ENCODE measurements at regions not wholly inside any gene's neighbourhood (a gene's known extent, or its start where the extent isn't known, plus 50 kb on each side); places are given as distances from the start of the nearest gene placed in this dataset.
"Not testable (repeated sequence)": the region's sequence is repeated elsewhere in the genome, so short reads cannot be mapped to it uniquely, and the experiment has no call there.

GRCh38 chr17:14518919-14519318 is 218.0 kb downstream of the HS3ST3B1 start:
- not testable (repeated sequence) for DNase-seq

- DNase-seq = no peak
Measured at GRCh38 chr17:14514973-14515372, 214.1 kb downstream of the HS3ST3B1 start.

- DNase-seq = no peak
Measured at GRCh38 chr17:14513835-14514234, 213.0 kb downstream of the HS3ST3B1 start.

- no peak for DNase-seq
Measured at GRCh38 chr17:14510136-14510535, 209.3 kb downstream of the HS3ST3B1 start.

GRCh38 chr17:14508156-14508555 is 207.3 kb downstream of the HS3ST3B1 start:
- DNase-seq = no peak

DNA sequence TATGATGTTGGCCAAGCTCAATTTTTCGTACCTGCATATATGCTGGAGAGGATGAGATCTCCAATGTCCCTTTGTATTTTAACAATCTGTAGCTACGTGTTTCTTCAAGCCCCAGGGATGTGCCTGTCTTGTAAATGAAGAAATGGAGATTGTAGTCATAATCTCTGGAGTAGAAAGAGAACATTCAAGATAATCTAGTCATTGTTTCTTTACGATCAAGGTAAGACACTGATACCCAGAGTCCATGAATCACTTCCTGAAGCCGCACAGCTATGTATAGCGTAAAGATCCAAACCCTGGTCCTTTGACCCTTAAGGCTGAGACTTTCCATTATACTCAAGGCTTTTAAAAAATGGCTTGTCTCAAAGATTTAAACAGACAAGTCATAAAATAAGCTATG is 205.5 kb downstream of the HS3ST3B1 start:
- no peak for DNase-seq

- no peak for DNase-seq
Measured at GRCh38 chr17:14505606-14506005, 204.7 kb downstream of the HS3ST3B1 start.

GRCh38 chr17:14499976-14500375 is 199.1 kb downstream of the HS3ST3B1 start:
- DNase-seq = no peak

DNA sequence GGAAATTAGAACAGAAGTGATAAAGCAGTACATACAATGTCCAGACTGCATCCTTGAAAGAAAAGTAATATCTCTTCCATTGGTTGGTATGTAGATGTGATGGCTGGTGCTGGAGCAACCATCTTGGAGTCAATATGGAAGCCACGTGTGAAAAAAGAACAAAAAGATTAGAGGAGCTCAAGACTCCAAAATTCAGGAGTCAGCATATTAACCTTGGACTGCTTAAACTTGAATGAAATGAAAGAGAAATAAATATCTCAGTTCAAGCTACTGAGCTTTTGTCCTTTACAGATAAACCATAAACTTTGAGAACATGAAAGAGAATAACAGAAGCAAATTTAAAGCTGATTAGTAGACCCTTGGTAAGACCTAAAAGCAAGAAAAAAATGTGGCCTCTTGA is 197.9 kb downstream of the HS3ST3B1 start:
- no peak for DNase-seq

GRCh38 chr17:14494161-14494560 is 193.3 kb downstream of the HS3ST3B1 start:
- no peak for DNase-seq

DNA sequence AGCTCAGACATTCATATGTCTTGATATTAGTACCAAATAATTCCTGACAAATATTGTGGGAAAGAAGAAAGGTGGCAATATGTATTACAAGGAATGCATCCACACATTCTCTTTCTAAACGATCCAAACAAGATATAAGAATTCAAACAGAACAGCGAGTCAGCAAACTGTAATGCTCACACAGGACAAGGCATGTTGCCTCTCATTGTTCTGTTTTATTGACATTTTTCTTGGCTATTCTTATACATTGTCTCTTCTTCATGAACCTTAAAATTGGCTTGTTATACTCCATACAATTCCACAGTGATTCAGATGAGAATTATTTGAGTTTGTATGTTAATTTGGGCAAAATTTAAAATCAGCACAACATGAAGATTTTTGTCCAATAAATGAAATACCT is 189.1 kb downstream of the HS3ST3B1 start:
- DNase-seq = no peak

GRCh38 chr17:14488958-14489550 is 188.2 kb downstream of the HS3ST3B1 start:
- DNase-seq = no peak

DNA sequence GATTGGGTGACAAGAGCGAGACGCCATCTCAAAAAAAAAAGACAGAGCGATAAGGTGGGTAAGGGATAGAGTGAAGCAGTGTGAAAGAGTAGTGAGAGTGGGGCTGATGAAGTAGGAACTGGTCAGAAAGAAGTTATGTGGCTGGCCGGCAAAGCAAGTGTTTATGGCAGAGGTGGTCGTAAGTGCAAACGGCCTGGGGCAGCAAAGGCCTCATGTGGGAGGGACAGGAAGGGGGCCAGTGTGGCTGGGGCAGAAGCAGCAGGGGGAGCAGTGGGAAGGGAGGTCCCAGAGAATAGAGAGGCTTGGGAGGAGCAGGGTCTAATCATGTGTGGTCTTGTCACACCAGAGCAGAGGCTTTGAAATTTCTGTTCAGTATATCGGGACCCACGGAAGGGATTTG is 186.2 kb downstream of the HS3ST3B1 start:
- DNase-seq = no peak

- DNase-seq = no peak
Measured at GRCh38 chr17:14482715-14483114, 181.8 kb downstream of the HS3ST3B1 start.

DNA sequence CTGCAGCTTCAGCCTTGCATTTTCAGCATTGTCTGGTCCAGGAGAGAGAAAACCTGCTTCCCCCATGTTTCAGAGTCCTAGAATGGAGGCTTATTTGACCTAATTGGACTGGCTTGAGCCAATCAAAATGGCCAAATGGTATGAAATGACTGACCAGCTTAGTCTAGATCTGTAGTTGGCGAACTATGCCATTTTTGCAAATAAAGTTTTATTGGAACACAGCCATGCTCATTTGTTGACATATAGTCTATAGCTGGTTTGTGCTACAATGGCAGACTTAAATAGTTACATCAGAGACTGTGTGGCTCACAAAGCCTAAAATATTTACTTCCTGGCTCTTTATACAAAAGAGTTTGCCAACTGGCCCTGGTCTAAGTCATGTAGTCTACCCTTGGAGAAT is 180.8 kb downstream of the HS3ST3B1 start:
- no peak for DNase-seq

DNA sequence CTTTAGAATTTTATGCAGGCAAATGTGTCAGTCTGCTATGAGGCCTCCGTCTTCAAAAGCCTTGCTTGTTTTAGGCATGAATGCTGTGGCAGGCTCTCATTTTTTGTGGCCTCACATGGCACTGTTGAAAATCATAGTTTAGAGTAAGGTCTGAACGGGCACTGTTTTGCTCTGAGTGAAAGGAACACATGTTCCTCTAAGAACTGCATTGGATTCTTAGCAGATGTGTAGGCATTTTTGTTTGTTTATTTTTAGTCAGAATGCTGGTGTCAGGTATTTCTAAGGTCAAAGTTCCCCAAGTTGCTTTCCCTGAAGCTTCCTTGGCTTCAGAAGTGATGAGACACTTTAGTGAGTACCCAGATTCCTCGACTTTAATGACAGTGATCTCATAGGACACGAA is 173.7 kb downstream of the HS3ST3B1 start:
- no peak for DNase-seq

GRCh38 chr17:14471052-14471451 is 170.2 kb downstream of the HS3ST3B1 start:
- no peak for DNase-seq

- DNase-seq = no peak
Measured at GRCh38 chr17:14470417-14470816, 169.5 kb downstream of the HS3ST3B1 start.

DNA sequence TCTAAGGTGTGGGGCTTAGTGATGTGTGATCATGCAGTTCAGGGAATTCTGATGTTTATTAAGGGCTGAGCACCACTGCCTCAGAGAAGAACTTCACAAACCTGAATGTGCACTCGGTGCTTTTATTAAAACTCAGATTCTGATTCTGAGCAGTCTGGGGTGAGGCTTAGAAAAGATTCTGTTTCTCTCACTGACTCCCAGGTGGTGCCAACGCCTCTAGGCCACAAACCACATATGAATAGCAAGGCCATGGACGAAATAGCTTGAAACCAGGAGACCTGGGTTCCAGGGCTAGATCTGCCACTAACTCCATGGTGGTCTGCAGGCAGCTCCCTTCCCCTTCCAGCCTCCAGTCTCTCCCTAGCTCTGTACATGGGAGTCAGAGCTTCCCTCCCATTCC is 169.1 kb downstream of the HS3ST3B1 start:
- DNase-seq = no peak

GRCh38 chr17:14468858-14469257 is 168.0 kb downstream of the HS3ST3B1 start:
- DNase-seq = no peak

- no peak for DNase-seq
Measured at GRCh38 chr17:14461227-14461548, 160.3 kb downstream of the HS3ST3B1 start.

- no peak for DNase-seq
Measured at GRCh38 chr17:14460516-14461226, 159.8 kb downstream of the HS3ST3B1 start.

DNA sequence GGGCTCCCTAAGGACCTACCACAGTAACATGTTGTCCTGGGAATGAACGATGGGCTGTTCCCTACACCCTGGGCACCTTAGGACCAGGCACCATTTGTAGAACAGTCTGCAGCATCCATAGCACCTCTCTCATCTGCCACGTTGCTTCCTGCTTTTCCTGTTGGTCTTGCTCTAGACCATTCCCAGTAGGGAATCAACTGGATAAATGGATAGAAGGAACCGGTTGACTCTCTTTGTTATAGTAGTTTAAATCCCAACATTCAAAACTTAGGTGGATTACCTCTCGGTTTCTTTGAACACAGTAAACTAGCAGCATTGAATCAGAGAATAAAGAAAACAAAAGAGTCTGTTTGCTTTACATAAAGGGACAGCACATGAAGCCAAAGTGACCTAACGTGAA is 159.1 kb downstream of the HS3ST3B1 start:
- no peak for DNase-seq

GRCh38 chr17:14458724-14459123 is 157.8 kb downstream of the HS3ST3B1 start:
- DNase-seq = no peak

DNA sequence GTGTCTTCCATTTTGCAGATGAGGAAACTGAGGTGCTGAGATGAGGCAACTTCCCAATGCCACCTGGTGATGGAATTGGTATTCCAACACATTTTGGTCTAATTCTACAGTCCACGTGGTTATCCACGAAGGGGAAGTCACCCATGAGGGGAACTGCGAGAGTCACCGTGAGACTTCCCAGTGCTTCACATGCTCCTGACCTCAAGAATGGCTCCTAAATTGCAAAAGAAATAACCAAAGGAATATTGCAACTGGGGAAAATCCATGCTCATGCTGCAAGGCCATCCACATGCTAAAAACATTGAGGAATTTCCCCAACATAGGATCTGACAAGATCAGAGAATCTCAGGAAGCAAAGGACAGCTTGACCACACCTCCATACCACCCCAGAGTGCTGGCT is 153.9 kb downstream of the HS3ST3B1 start:
- no peak for DNase-seq
